ENCODE measurements at regions not wholly inside any gene's neighbourhood (a gene's known extent, or its start where the extent isn't known, plus 50 kb on each side); places are given as distances from the start of the nearest gene placed in this dataset.
"Not testable (repeated sequence)": the region's sequence is repeated elsewhere in the genome, so short reads cannot be mapped to it uniquely, and the experiment has no call there.

DNA sequence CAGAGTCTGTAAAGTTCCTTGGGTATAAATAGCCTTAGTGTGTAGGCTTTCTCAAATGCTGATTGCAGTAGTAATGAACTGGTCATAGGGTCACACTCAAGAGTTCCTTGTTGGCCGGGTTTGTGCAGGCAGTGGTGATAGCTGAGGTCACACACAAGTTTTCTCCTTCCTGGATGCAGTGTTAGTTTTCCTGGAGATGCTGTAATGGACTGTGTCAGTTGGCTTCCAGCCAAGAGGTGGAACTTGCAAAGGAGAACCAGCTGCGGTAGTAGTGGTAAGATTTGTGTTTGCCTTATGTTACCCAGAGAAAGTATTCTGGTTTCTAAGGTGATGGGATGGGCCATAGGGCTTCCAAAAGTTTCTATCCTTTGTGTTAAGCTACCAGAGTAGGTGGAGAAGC is 409.8 kb upstream of the FRG1 start:
- no peak for DNase-seq (ENCODE audit: low read depth)
- TF ChIP-seq, protein P1, sequence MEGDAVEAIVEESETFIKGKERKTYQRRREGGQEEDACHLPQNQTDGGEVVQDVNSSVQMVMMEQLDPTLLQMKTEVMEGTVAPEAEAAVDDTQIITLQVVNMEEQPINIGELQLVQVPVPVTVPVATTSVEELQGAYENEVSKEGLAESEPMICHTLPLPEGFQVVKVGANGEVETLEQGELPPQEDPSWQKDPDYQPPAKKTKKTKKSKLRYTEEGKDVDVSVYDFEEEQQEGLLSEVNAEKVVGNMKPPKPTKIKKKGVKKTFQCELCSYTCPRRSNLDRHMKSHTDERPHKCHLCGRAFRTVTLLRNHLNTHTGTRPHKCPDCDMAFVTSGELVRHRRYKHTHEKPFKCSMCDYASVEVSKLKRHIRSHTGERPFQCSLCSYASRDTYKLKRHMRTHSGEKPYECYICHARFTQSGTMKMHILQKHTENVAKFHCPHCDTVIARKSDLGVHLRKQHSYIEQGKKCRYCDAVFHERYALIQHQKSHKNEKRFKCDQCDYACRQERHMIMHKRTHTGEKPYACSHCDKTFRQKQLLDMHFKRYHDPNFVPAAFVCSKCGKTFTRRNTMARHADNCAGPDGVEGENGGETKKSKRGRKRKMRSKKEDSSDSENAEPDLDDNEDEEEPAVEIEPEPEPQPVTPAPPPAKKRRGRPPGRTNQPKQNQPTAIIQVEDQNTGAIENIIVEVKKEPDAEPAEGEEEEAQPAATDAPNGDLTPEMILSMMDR (IDR thresholded peaks at IDR 0.05; ENCODE audit: insufficient read depth, low read depth, low read length, missing control alignments) = no peak

DNA sequence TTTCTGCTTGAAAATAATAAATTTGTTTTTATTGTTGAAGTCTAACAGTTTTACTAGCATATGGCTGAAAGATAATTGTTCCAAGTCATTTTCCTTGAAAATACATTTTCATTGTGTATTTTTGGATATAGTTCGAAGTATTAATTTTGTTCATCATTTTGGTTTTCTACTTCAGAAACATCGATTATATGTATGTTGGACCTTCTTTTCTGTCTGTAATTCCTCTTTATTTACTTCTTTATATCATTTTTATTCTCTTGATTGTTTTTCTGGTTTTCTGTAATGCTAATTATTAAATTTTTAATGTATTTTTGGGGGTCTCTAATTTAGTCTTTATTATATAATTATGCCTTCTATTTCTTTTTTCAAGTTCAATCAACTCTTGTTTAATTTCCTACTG is 407.1 kb upstream of the FRG1 start:
- DNase-seq (ENCODE audit: low read depth) = peak; percentile 2
- no peak overlapping the region for H3K4me3 ChIP-seq (ENCODE audit: low read length)
- TF ChIP-seq, protein P1 (IDR thresholded peaks at IDR 0.05; ENCODE audit: insufficient read depth, low read depth, low read length, missing control alignments) = no peak

More for the DNA sequence above, 409.8 kb upstream of the FRG1 start:
- H3K4me3 ChIP-seq (ENCODE audit: low read length) = no peak overlapping the region

DNA sequence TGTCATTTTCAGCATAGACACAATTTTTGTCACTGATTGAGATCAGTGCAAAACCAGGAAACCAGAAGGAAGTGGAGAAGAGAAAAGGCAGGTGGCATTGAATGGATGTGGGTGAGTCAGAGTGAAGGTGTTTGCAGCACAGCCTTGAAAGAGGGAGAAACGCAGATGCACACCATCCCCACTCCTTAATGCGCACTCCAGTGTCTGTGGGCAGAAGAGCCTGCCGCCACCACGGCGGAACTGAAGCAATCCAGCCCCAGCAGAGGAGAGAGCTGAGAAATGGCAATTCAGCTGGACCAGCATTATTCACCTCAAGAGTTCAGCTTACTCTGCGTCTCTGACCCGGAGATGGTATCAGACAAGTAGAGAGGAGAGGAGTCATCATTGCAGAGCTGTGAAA is 393.1 kb upstream of the FRG1 start:
- TF ChIP-seq, protein P1 (IDR thresholded peaks at IDR 0.05; ENCODE audit: insufficient read depth, low read depth, low read length, missing control alignments) = no peak
- DNase-seq (ENCODE audit: low read depth) = no peak
- no peak overlapping the region for H3K4me3 ChIP-seq (ENCODE audit: low read length)

DNA sequence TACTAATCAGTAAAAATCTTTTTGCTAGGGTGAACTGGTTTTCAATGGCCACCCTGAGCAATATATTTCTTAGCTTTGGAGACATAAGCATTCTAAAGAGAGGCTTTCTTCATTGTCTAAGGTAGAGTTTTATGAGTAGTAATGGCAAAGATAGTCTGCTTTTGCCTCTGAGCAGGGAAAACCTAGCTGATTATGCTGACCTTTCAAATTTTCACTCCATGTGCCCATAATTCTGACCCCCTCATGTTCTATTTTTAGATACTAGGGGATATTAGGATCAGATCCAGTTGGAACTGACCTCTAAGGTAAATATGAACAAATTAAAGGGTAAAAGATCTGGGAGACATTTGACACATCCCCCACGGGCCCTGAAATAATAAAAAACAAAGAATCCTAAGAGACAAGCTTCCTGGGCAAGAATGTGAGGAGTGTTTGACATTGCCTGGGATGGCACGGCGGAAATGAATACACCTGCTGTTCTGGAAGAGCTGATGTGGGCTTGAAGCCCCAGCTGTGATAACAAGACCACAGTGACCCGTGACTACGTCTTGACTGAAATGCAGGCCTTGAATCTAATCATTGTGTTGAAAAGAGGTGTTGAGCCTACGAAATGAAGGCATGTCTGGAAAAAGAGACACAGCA is 392.1 kb upstream of the FRG1 start:
- TF ChIP-seq, protein P1 (IDR thresholded peaks at IDR 0.05; ENCODE audit: insufficient read depth, low read depth, low read length, missing control alignments) = no peak
- no peak for DNase-seq (ENCODE audit: low read depth)
- H3K4me3 ChIP-seq (ENCODE audit: low read length) = no peak overlapping the region

DNA sequence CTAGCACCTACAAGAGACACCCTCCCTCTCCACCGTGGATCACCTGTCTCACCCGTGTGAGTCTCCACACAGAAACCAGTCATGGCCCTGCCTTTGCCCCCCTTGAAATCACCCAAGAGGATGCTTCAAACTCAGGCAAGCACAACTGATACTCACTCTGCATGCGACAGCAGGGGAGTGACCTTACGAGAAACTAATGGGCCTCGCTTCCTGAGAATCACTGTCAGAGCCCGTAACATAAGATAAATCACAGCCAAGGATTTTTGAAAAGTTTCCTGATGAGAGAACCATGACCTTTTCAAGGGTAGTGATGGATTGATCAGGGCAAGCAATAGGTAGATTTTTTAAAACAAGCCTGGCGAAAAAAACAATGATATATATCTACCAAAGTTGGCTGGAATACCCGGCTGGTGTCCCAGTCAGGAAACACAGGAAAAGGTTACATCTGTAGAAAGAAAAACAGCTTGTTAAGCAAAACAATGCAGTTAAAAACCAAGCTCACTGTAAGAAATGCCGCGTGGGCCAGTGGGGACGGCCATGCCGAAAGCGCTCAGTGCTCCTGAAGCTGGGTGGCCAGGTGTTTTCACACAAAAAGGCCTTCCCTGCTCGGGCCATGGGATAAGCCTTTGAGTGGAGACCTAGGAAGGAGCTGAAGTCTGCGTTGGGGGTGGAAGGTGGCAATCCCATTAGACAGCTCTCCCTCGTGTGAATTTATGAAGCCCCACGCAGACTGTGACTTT is 388.6 kb upstream of the FRG1 start:
- not testable (repeated sequence) for H3K4me3 ChIP-seq (ENCODE audit: low read length); DNase-seq (ENCODE audit: low read depth)

DNA sequence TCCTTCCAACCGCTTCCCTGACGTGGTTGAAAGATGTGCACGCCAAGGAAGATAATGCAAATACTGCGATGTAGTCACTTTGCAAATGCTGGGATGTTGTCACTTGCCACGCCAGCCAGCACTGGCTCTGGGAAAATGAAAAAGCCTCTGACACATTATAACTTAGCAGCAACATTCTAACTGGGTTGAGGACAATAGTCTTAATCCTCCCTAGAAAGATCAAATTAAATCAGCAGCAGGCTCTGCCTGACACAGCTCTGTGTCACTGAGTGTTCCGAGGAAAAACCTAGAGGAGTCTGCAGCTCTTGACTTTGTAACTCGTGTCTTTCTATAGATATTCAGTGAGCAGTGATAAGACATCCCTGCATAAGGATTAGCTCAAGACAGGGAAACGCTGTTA is 380.1 kb upstream of the FRG1 start:
- not testable (repeated sequence) for DNase-seq (ENCODE audit: low read depth); H3K4me3 ChIP-seq (ENCODE audit: low read length)

DNA sequence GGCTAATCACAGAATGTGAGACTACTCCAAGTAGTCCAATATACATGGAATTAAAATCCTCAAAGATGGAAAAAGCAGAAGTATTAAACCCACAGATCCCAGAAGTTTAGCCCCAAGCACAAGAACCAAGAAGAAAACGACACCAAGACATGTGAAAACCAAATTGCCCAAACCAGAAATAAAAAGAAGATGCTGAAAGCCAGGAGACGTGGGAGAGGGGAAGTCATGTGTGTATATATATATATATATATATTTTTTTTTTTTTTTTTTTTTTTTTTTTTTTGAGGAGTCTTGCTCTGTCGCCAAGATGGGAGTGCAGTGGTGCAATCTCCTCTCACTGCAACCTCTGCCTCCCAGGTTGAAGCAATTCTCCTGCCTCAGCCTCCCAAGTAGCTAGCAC is 376.9 kb upstream of the FRG1 start:
- not testable (repeated sequence) for H3K4me3 ChIP-seq (ENCODE audit: low read length); DNase-seq (ENCODE audit: low read depth)

DNA sequence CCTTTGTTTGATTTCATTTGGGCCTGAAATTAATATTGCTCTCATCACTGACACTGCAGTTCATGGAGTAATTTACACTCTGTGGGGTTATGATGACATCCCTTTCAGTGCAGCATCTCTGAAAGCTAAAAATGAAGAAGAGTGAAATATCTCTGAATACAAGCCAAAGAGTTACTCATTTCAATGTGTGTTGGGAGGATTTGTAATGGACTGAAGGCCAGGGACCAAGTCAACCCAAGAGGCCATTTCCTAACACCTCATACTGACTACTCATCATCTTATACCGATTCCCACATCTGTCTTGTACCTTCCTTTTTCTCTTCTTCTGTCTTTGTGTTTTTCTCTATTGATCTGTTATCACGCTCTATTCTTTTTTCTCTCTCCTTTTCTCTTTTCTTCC is 374.4 kb upstream of the FRG1 start:
- not testable (repeated sequence) for DNase-seq (ENCODE audit: low read depth); H3K4me3 ChIP-seq (ENCODE audit: low read length)

DNA sequence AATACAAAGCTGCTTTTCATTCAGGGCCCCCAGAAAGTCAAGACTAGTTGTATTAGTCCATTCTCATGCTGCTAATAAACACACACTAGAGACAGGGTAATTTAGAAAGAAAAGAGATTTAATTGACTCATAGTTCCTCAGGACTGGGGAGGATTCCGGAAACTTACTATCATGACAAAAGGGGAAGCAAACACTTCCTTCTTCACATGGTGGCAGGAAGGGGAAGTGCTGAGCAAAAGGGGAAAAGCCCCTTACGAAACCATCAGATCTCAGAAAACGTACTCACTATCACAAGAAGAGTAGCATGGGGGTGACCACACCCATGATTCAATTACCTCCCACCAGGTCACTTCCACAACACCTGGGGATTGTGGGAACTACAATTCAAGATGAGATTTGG is 373.8 kb upstream of the FRG1 start:
- H3K4me3 ChIP-seq (ENCODE audit: low read length); DNase-seq (ENCODE audit: low read depth): not testable (repeated sequence)

DNA sequence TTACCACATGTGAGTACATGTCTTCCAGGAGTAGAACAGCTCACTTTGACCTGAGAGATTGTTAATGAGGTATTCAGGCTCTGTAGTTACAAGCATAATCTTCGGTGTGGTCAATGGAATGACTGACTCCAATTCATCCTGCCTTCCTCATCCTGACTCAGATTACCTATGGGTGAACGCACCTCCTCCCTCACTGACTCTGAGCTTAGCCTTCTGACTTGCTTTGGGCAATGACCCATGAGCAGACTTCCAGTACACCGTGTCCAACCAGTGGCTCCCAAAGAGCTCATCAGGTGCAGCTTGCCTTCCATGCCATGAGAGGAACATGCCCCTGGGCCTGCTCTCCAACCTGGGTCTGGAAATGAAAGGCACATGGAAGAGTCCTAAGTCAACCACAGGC is 361.0 kb upstream of the FRG1 start:
- DNase-seq (ENCODE audit: low read depth); H3K4me3 ChIP-seq (ENCODE audit: low read length): not testable (repeated sequence)

DNA sequence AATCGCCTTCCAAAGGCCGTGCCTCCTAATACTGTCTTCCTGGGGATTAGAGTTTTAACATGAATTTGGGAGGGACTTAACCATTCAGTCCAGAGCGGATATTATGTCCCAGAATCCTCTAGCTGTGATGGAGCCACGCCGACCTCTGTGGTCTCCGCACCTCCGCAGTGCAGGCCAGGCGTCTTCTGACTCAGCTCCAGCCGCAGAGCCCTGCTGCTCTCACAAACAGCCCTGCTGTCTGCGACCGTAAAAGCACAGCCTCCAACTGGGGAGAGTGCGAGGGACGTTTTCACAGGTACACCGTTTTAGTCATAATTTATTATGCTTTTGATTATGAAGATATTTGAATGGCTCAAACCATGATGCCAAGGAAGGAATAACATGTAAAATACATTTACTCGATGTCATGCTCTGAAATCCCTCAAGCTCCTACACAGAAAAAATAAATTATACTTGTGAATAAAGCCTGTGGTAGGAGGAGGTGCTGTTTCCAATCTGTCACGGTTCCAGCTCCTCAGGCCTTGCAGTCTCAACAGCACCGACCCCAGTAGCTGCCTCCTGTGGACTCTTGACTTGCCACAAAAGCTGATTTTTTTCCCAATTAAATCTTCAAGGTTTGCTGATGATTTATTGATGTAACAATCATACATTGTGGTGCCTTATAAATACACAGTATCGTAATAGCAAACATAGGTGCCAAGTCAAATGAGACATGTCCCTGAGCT is 353.6 kb upstream of the FRG1 start:
- H3K4me3 ChIP-seq (ENCODE audit: low read length); DNase-seq (ENCODE audit: low read depth): not testable (repeated sequence)

DNA sequence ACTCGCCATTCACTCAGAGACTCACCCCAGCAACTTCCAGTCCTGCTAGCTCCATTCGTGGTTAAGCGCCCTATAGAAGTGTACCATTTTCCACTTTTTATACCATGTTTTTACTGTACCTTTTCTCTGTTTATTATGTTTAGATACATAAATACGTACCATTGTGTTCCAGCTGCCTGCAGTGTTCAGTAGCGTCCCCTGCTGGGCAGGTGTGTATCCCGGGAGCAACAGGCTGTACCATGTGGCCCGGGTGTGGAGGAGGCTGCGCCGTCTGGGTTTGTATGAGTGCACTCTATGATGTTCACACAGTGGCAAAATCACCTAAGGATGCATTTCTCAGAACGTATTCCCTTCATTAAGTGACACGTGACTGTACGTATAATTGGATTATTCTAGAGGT is 351.5 kb upstream of the FRG1 start:
- not testable (repeated sequence) for DNase-seq (ENCODE audit: low read depth); H3K4me3 ChIP-seq (ENCODE audit: low read length)
